ENCODE measurements at regions not wholly inside any gene's neighbourhood (a gene's known extent, or its start where the extent isn't known, plus 50 kb on each side); places are given as distances from the start of the nearest gene placed in this dataset.

GRCh38 chr4:14249226-14249625, 621.7 kb upstream of the BOD1L1 start:
- no peak for DNase-seq (ENCODE audit: low spot score)
- peaks cover 17% of the 10 kb centered on the region for H3K9me3 Mint-ChIP-seq (ENCODE audit: low read depth)

DNA sequence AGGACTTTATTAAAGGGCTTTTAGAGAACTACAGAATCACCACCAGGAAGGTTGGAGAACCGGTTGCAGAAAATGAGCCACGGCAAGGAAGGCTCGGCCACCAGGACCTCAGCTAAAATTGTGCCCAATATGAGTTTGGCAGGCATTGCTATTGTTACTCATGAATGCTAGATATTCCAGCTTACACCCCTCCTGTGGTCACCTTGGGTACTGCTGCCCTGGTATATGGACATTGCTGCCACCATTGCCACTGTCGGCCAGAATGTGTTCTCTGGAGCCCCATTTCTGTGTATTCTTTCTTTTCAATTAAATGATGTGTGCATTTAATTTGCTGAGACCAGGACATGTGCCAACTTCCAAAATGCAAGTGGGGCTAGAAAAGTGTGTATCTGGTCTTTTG, 626.7 kb upstream of the BOD1L1 start:
- H3K27ac Mint-ChIP-seq (ENCODE audit: unreplicated experiment), result no peak overlapping the region
- H3K4me3 Mint-ChIP-seq (ENCODE audit: unreplicated experiment), result no peak overlapping the region
- no peaks in the 10 kb centered on the region for H3K4me1 Mint-ChIP-seq (ENCODE audit: low read depth)
- peaks cover 4% of the 10 kb centered on the region for H3K27me3 Mint-ChIP-seq (ENCODE audit: low read depth)
- TF ChIP-seq CTCF (IDR thresholded peaks at IDR 0.05), result peak; percentile 74
- H3K9me3 Mint-ChIP-seq (ENCODE audit: low read depth), result peaks cover 17% of the 10 kb centered on the region
- peaks cover 1% of the 10 kb centered on the region for H3K36me3 Mint-ChIP-seq (ENCODE audit: low read depth)
- DNase-seq (ENCODE audit: low spot score), result no peak

More at GRCh38 chr4:14249226-14249625, 621.7 kb upstream of the BOD1L1 start:
- TF ChIP-seq CTCF (IDR thresholded peaks at IDR 0.05), result no peak
- H3K4me3 Mint-ChIP-seq (ENCODE audit: unreplicated experiment), result no peak overlapping the region
- H3K36me3 Mint-ChIP-seq (ENCODE audit: low read depth), result peaks cover 1% of the 10 kb centered on the region
- no peaks in the 10 kb centered on the region for H3K4me1 Mint-ChIP-seq (ENCODE audit: low read depth)
- H3K27me3 Mint-ChIP-seq (ENCODE audit: low read depth), result peaks cover 9% of the 10 kb centered on the region
- no peak overlapping the region for H3K27ac Mint-ChIP-seq (ENCODE audit: unreplicated experiment)

DNA sequence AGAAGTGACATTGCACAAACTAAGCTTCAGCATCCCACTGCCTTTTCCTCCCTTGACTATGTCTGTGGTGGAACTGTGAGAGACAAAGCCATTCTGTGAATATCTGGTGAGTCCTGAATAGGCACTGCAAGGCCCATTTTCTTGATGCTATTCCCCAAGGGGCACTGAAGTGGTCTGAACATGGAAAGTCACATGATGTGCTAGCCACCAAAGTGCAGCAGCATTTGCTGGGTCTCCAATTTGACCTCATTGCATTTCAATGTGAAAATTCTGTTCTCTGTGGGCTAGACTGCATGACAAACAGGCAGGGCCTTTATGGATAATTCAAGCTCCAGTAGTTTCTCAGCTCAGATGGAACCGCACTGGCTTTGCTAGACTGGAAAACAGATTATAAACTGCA, 627.4 kb upstream of the BOD1L1 start:
- no peak for DNase-seq (ENCODE audit: low spot score)
- H3K36me3 Mint-ChIP-seq (ENCODE audit: low read depth), result peaks cover 1% of the 10 kb centered on the region
- H3K4me1 Mint-ChIP-seq (ENCODE audit: low read depth), result no peaks in the 10 kb centered on the region
- TF ChIP-seq CTCF (IDR thresholded peaks at IDR 0.05), result no peak
- H3K27ac Mint-ChIP-seq (ENCODE audit: unreplicated experiment), result no peak overlapping the region
- H3K9me3 Mint-ChIP-seq (ENCODE audit: low read depth), result peaks cover 17% of the 10 kb centered on the region
- H3K27me3 Mint-ChIP-seq (ENCODE audit: low read depth), result peaks cover 4% of the 10 kb centered on the region
- H3K4me3 Mint-ChIP-seq (ENCODE audit: unreplicated experiment), result no peak overlapping the region

GRCh38 chr4:14257903-14258302, 630.4 kb upstream of the BOD1L1 start:
- TF ChIP-seq CTCF (IDR thresholded peaks at IDR 0.05), result no peak
- Mint-ChIP-seq H3K36me3 (ENCODE audit: low read depth) (no peaks in the 10 kb centered on the region), H3K27ac (ENCODE audit: unreplicated experiment) (no peak overlapping the region), H3K4me3 (ENCODE audit: unreplicated experiment) (no peak overlapping the region), H3K27me3 (ENCODE audit: low read depth) (peaks cover 5% of the 10 kb centered on the region), H3K4me1 (ENCODE audit: low read depth) (no peaks in the 10 kb centered on the region), H3K9me3 (ENCODE audit: low read depth) (peaks cover 3% of the 10 kb centered on the region)
- no peak for DNase-seq (ENCODE audit: low spot score)

DNA sequence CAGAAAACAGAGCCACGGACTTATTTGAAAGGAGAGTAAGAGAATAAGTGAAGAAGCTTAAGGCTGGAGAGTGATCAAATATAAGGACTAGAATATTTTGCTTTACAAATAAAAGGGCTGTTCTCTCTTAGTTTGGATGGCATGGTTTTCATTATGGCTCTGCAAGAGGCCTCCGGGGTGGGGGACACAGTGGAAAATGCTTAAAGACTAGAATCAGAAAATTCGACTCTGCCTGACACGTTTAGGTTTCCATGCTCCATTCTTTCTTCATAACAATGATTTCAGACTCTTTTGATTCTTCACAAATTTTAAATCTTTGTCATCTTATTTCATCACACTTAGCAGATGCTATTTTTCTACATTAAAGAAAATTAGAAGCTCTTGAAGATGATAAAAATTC, 632.4 kb upstream of the BOD1L1 start:
- no peaks in the 10 kb centered on the region for H3K36me3 Mint-ChIP-seq (ENCODE audit: low read depth)
- H3K27ac Mint-ChIP-seq (ENCODE audit: unreplicated experiment), result no peak overlapping the region
- peaks cover 5% of the 10 kb centered on the region for H3K27me3 Mint-ChIP-seq (ENCODE audit: low read depth)
- TF ChIP-seq CTCF (IDR thresholded peaks at IDR 0.05), result no peak
- no peak overlapping the region for H3K4me3 Mint-ChIP-seq (ENCODE audit: unreplicated experiment)
- DNase-seq (ENCODE audit: low spot score), result no peak
- H3K9me3 Mint-ChIP-seq (ENCODE audit: low read depth), result peaks cover 4% of the 10 kb centered on the region
- no peaks in the 10 kb centered on the region for H3K4me1 Mint-ChIP-seq (ENCODE audit: low read depth)

All from chondrocyte (in vitro differentiated cells).